Loucy (cell line): ENCODE measurements at regions not wholly inside any gene's neighbourhood (a gene's known extent, or its start where the extent isn't known, plus 50 kb on each side); places are given as distances from the start of the nearest gene placed in this dataset.

Experiments
- EZH2phosphoT487 ChIP-seq: fragments of 200-600 bp; IDR thresholded peaks from 2 replicates; pipeline ENCODE4 v1.6.1; 2018; ENCODE audit warnings: antibody characterized with exemption, mild to moderate bottlenecking, moderate library complexity, borderline replicate concordance
- TF ChIP-seq, protein P1 (sequence below): fragments of 200-600 bp; sonication (generic); conservative IDR thresholded peaks from 2 replicates; pipeline ENCODE4 v1.5.1; 2014; ENCODE audit warnings: mild to moderate bottlenecking, antibody characterized with exemption, low read length

DNA sequence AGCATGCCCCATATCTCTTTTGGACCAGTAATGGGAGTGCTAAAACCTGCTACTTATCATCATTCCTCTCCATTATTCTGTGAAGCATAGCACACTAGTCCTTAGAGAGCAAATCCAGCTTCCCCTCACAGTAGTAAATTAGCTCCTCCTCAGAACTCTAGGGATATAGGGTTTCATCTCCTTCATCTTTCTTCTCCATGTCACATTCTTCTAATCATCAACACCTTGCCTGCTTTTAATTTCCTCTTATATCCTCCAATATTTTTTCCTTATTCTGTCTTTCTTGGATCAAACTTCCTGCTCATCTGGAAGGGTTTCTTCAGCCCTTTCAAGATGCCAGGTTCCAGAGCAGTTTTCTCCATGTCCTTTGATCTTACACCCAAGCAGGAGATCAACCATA, 321.4 kb upstream of the ACVR2A start:
- TF ChIP-seq, protein P1, sequence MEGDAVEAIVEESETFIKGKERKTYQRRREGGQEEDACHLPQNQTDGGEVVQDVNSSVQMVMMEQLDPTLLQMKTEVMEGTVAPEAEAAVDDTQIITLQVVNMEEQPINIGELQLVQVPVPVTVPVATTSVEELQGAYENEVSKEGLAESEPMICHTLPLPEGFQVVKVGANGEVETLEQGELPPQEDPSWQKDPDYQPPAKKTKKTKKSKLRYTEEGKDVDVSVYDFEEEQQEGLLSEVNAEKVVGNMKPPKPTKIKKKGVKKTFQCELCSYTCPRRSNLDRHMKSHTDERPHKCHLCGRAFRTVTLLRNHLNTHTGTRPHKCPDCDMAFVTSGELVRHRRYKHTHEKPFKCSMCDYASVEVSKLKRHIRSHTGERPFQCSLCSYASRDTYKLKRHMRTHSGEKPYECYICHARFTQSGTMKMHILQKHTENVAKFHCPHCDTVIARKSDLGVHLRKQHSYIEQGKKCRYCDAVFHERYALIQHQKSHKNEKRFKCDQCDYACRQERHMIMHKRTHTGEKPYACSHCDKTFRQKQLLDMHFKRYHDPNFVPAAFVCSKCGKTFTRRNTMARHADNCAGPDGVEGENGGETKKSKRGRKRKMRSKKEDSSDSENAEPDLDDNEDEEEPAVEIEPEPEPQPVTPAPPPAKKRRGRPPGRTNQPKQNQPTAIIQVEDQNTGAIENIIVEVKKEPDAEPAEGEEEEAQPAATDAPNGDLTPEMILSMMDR = no peak
- no peak for TF ChIP-seq EZH2phosphoT487
